ENCODE measurements at regions not wholly inside any gene's neighbourhood (a gene's known extent, or its start where the extent isn't known, plus 50 kb on each side); places are given as distances from the start of the nearest gene placed in this dataset.

GRCh38 chr11:120061036-120061760 lies 76.7 kb downstream of the TRIM29 start:
- no peak for DNase-seq

GRCh38 chr11:120060512-120060911 lies 77.4 kb downstream of the TRIM29 start:
- DNase-seq, result no peak

DNA sequence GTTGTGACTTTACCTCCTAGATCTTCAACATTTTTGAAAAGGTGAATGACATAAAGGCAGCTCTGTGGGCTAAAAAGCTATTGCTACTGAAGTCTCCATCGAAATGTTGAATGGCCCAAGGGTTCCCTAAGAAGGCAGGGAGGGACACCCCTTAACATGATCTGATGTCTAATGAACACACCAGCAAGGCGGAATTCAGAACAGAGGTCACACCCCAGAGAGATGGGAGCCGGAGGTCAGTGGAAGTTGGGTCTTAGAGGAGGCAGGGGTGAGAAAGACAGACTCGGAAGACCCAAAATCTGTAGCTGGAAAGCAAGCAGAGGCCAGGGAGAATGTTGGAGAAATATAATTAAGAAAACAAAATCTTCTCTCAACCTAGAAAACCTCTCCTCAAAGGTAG lies 79.0 kb downstream of the TRIM29 start:
- no peak for DNase-seq

- DNase-seq, result no peak
Observed at GRCh38 chr11:120057595-120058581, 80.0 kb downstream of the TRIM29 start.

DNA sequence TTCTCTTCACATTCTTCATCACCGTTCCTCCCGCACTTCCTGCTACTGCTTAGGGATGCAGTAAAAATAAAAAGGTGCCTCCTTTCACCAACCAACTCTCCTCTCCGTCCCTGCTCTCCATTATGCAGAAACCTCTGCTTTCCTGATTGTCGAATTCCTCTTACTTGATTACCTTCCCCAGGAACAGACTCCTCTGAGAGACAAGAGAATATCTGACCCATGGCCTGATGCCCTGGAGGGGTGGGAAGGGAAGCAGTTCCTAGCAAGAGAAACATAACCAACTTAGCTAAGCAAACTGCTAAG lies 80.9 kb downstream of the TRIM29 start:
- no peak for DNase-seq

DNA sequence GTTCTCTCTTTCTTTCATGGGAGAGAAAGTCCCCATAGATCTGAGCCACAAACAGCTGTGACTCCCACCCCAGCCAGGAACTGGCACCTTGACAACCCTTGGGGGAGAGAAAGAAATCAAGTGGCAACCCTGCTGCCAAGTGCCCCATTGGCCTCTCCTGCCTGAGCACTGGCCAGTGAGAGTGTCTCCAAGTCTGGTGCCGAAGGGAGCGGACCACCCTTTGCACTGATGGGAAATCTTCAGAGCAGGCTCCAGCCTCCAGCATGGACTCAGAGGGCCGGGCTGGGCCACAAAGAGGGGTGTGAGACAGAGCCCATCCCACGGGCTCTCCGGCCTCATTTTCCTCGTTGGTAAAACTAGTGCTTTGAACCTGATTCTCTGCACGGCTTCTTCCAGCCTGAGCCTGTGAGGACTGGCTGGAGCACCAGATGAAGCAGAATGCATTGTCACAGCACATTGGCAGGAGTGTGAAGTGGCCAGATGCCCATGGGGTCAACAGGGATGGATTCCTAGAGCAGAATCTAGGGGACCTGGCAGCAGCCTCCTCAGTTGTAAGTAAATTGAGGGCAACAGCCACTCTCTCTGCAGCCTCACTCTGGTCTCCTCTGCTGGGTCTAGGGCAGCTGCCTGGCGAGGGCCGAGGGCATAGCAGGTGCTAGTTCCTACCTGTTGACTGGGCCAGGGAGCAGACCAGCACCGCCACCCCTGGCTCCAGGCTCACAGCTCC lies 81.4 kb downstream of the TRIM29 start:
- no peak for DNase-seq

DNA sequence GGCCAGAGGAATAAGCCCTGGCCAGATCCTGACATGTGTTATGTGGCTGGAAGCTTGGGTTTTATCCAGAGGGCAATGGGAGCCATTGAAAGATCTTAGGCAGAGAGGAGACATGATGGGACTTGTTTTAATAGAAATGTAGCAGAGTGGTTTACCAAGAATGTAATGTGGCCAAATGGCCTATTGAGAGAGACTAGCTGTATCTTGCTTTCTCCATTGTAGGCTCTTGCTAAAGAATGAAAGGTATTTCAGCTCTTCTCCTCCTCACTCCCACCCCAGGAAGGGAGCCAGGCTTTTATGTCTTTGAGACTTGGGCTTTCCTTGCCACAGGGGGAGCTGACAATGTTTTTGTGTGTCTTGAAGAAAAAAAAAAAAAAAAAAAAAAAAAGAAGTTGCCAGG lies 82.3 kb downstream of the TRIM29 start:
- no peak for DNase-seq

DNA sequence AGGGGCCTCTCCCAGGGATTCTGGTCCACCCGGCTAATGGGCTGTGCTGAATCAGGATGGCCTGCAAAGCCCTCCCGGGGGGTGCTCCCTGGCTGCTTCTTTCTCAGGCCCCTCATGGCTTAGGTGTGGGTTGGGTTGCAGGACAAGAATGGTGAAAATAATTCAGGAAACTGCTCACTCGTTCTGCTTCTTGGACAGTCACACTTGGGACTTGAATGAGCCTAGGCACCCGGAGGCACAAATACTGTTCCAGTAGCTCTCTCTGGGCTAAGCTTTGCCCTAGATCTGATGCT lies 83.2 kb downstream of the TRIM29 start:
- no peak for DNase-seq

DNA sequence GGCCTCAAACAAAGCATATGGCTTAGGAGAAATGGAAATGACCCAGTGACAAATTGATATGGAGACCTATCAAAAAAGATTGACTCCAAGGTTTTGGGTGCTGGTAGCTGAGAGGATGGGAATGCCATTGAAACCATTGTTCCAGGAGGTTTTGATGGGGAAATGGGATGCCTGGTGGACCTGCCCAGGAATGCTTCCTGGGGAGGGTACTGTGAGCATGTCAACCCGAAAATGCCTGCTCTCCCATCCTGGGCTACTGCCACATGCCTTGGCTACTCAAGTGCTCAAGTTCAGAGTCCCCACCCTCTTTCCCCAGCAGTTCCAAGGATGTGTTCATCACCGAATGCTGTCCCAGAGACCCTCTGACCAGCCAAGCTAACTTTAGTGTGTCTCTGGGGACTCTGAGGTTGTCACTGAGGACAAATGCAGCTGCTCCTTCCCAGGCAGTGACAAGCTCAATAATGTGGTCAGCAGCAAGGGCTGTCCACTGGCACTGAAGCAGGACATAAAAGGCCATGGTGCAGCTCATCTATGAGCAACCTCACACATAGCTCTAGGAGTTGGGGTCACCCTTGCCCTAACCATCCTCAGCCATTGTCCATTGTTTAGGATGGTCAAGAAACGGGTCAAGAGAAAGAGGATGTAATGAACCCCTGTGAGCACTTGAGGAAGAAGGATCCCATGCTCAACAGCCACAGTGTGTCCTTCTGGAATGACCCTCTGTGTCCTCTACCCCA lies 83.7 kb downstream of the TRIM29 start:
- no peak for DNase-seq

- DNase-seq, result no peak
Observed at GRCh38 chr11:120052196-120052775, 85.6 kb downstream of the TRIM29 start.

- DNase-seq, result no peak
Observed at GRCh38 chr11:120044011-120044675, 93.8 kb downstream of the TRIM29 start.

GRCh38 chr11:120043328-120043945 lies 94.5 kb downstream of the TRIM29 start:
- no peak for DNase-seq

GRCh38 chr11:120041625-120042024 lies 96.3 kb downstream of the TRIM29 start:
- DNase-seq, result no peak

GRCh38 chr11:120040151-120040840 lies 97.6 kb downstream of the TRIM29 start:
- DNase-seq, result no peak

- DNase-seq, result no peak
Observed at GRCh38 chr11:120039039-120039438, 98.9 kb downstream of the TRIM29 start.

- DNase-seq, result no peak
Observed at GRCh38 chr11:120037111-120037510, 100.8 kb downstream of the TRIM29 start.

- no peak for DNase-seq
Observed at GRCh38 chr11:120035756-120036155, 102.2 kb downstream of the TRIM29 start.

- peak; percentile 38 to 44 for DNase-seq
Observed at GRCh38 chr11:120034881-120035630, 102.9 kb downstream of the TRIM29 start.

- DNase-seq, result no peak
Observed at GRCh38 chr11:120034176-120034875, 103.6 kb downstream of the TRIM29 start.

All from SHP77 (cell line).